Progenitor cell of endocrine pancreas (in vitro differentiated cells): ENCODE measurements at regions not wholly inside any gene's neighbourhood (a gene's known extent, or its start where the extent isn't known, plus 50 kb on each side); places are given as distances from the start of the nearest gene placed in this dataset.

ENCODE experiments used
- DNase-seq: peaks from one replicate; pipeline ENCODE4 v3.0.0; 2021; ENCODE audit warnings: low spot score; ENCODE audit not compliant: unreplicated experiment
- H3K27ac Mint-ChIP-seq: 2 replicates; pipeline ENCODE4 v1.8.0; 2021; ENCODE audit warnings: mild to moderate bottlenecking, moderate library complexity, mixed read lengths
- H3K27me3 Mint-ChIP-seq: 2 replicates; pipeline ENCODE4 v1.8.0; 2021; ENCODE audit warnings: mixed read lengths
- H3K36me3 Mint-ChIP-seq: 2 replicates; pipeline ENCODE4 v1.8.0; 2022; ENCODE audit warnings: mixed read lengths; ENCODE audit not compliant: insufficient read depth
- H3K4me1 Mint-ChIP-seq: 2 replicates; pipeline ENCODE4 v1.8.0; 2021; ENCODE audit warnings: low read depth, mixed read lengths
- H3K4me3 Mint-ChIP-seq: 2 replicates; pipeline ENCODE4 v1.8.0; 2021; ENCODE audit warnings: low read depth, mild to moderate bottlenecking, moderate library complexity, mixed read lengths
- H3K9me3 Mint-ChIP-seq: 2 replicates; pipeline ENCODE4 v1.8.0; 2021; ENCODE audit warnings: low read depth, mixed read lengths
- TF ChIP-seq, protein P1 (sequence below): fragments of 200-600 bp; sonication (generic); IDR thresholded peaks from one replicate; pipeline ENCODE4 v1.5.0; 2021; ENCODE audit warnings: antibody characterized with exemption, mild to moderate bottlenecking; ENCODE audit not compliant: unreplicated experiment

DNA sequence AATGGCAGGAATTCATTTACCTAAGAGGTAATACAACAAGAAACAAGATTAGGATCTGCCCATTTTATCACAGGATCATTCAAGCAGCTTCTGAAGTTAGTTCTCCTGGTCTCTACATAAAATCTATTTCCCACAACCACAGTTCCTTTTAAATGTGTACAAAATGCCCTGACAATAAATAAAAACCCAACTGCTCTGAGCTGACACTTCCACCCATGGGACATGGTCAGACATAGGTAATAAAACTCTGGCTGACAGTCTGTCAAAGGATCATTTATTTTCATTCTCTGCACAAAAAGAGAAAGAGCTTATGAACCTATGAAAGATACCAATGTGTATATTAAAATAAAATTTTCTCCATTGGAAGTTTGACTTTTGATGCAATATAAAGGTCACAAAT, 145.4 kb upstream of the PALMD start:
- no peak for DNase-seq
- no peak overlapping the region for H3K4me3 Mint-ChIP-seq
- H3K27ac Mint-ChIP-seq: no peak overlapping the region
- peaks cover 3% of the 10 kb centered on the region for H3K4me1 Mint-ChIP-seq
- TF ChIP-seq, protein P1, sequence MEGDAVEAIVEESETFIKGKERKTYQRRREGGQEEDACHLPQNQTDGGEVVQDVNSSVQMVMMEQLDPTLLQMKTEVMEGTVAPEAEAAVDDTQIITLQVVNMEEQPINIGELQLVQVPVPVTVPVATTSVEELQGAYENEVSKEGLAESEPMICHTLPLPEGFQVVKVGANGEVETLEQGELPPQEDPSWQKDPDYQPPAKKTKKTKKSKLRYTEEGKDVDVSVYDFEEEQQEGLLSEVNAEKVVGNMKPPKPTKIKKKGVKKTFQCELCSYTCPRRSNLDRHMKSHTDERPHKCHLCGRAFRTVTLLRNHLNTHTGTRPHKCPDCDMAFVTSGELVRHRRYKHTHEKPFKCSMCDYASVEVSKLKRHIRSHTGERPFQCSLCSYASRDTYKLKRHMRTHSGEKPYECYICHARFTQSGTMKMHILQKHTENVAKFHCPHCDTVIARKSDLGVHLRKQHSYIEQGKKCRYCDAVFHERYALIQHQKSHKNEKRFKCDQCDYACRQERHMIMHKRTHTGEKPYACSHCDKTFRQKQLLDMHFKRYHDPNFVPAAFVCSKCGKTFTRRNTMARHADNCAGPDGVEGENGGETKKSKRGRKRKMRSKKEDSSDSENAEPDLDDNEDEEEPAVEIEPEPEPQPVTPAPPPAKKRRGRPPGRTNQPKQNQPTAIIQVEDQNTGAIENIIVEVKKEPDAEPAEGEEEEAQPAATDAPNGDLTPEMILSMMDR: no peak
- no peaks in the 10 kb centered on the region for H3K36me3 Mint-ChIP-seq
- no peaks in the 10 kb centered on the region for H3K27me3 Mint-ChIP-seq
- no peaks in the 10 kb centered on the region for H3K9me3 Mint-ChIP-seq

DNA sequence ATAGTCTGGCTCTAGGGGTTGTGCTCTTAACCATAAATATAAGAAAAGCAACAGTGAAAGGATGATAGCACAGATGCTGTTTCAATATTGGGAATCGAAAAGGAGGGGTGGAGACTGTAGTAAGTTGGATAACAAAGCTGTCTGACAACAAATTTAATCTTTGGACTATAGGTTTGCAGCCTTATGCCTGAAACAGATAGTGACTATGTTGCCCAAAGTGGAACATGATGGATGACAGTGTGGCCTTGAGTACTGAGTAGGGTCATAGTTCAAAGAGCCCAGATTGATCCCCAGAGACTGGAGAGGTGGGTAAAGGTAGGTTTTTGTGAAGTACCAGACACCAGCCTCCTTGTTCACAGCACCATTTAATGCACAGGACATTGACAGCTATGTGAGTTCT, 144.0 kb upstream of the PALMD start:
- TF ChIP-seq, protein P1: no peak
- Mint-ChIP-seq H3K4me3 (no peak overlapping the region), H3K27ac (no peak overlapping the region), H3K36me3 (no peaks in the 10 kb centered on the region), H3K9me3 (peaks cover 6% of the 10 kb centered on the region), H3K4me1 (peaks cover 3% of the 10 kb centered on the region), H3K27me3 (no peaks in the 10 kb centered on the region)
- no peak for DNase-seq

DNA sequence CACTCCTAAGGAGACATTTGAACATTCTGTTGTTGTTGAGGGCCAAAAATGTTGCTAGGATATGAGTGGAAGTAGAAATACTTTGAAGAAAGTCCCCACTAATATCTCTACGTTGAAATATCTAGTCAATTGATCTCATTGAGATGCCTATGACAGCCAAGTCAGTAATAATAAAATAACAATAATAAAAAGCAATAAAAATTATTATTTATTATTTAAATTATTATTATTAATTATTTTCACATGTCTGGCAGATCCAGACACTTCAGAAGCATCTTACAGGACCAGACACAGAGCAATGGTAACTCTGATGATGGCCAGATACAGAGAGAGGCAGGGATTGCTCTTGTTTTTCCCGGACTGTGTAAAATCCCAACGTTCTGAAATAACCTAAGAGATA, 143.5 kb upstream of the PALMD start:
- Mint-ChIP-seq H3K4me1 (peaks cover 3% of the 10 kb centered on the region), H3K9me3 (peaks cover 10% of the 10 kb centered on the region), H3K36me3 (peaks cover 3% of the 10 kb centered on the region), H3K27me3 (no peaks in the 10 kb centered on the region), H3K4me3 (no peak overlapping the region), H3K27ac (no peak overlapping the region)
- DNase-seq: no peak
- TF ChIP-seq, protein P1: no peak

DNA sequence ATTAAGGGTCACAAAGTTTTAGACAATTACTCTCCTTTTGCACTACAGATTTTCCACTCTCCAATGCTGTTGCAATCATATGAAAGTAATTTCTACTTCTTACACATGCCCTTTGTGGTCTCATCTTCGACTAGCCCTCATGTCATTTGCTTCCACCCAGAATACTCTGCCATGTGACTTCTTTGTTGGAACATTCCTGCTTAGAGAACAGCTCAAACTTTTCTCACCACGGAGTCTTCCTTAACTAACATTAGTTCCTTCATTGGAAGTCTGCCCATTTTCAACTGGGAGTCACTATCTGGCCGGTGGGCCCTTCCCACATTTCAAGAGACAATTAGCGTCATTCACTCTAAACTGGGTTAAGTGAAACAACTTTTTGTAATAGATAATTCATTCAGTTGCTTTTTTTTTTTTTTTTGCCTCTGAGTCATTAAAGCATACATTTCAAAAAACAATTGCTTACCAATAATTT, 142.6 kb upstream of the PALMD start:
- Mint-ChIP-seq H3K27me3 (no peaks in the 10 kb centered on the region), H3K36me3 (peaks cover 3% of the 10 kb centered on the region), H3K4me3 (no peak overlapping the region), H3K4me1 (peaks cover 3% of the 10 kb centered on the region), H3K27ac (no peak overlapping the region), H3K9me3 (peaks cover 10% of the 10 kb centered on the region)
- DNase-seq: no peak
- TF ChIP-seq, protein P1: no peak

DNA sequence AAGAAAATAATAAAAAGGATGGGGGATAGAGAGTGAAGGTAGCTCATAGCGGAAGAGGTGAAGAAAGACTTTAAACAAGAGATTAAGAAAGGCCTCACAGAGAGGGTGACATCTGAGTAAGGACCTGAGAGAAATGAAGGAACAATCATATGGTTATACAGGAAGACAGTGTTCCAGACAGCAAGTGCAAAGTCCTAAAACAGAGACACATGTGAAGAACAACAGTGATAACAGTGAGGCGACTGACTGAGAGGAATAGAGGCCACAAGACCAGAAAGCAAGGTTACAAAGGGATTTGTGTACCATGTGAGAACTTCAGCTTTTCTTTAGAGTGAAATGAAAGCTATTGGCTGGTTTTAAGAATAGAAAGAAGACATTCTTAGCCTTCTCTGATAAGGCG, 141.6 kb upstream of the PALMD start:
- no peaks in the 10 kb centered on the region for H3K27me3 Mint-ChIP-seq
- DNase-seq: no peak
- TF ChIP-seq, protein P1: no peak
- H3K4me3 Mint-ChIP-seq: no peak overlapping the region
- peaks cover 3% of the 10 kb centered on the region for H3K36me3 Mint-ChIP-seq
- H3K4me1 Mint-ChIP-seq: peaks cover 3% of the 10 kb centered on the region
- peaks cover 10% of the 10 kb centered on the region for H3K9me3 Mint-ChIP-seq
- H3K27ac Mint-ChIP-seq: peak overlapping the region; percentile 1
